ENCODE measurements at regions not wholly inside any gene's neighbourhood (a gene's known extent, or its start where the extent isn't known, plus 50 kb on each side); places are given as distances from the start of the nearest gene placed in this dataset.

- TF ChIP-seq EZH2 (IDR thresholded peaks at IDR 0.05; ENCODE audit: insufficient read depth, poor library complexity, severe bottlenecking): no peak
- no peak for TF ChIP-seq EZH2phosphoT487 (IDR thresholded peaks at IDR 0.05; ENCODE audit: insufficient read depth, low read depth)
Observed at GRCh38 chr10:4177791-4178190, 392.8 kb upstream of the KLF6 start.
